HG03342 (cell line): ENCODE measurements at regions not wholly inside any gene's neighbourhood (a gene's known extent, or its start where the extent isn't known, plus 50 kb on each side); places are given as distances from the start of the nearest gene placed in this dataset.
A peak's percentile ranks its signal among the peaks of the same experiment; 100 is the strongest.
"Not testable (repeated sequence)": the region's sequence is repeated elsewhere in the genome, so short reads cannot be mapped to it uniquely, and the experiment has no call there.

ENCODE experiments used
- ATAC-seq: cut with Tn5 transposase; IDR thresholded peaks from one replicate; pipeline ENCODE4 v1.9.1; 2021; ENCODE audit warnings: mild to moderate bottlenecking, moderate library complexity; ENCODE audit not compliant: unreplicated experiment

- no peak for ATAC-seq
These were observed 109.0 kb upstream of the IL12A start for GRCh38 chr3:159879598-159879997.

GRCh38 chr3:159881208-159881607, 107.4 kb upstream of the IL12A start:
- ATAC-seq = no peak

- ATAC-seq = no peak
These were observed 106.8 kb upstream of the IL12A start for GRCh38 chr3:159881828-159882309.

- no peak for ATAC-seq
These were observed 106.3 kb upstream of the IL12A start for GRCh38 chr3:159882367-159882766.

DNA sequence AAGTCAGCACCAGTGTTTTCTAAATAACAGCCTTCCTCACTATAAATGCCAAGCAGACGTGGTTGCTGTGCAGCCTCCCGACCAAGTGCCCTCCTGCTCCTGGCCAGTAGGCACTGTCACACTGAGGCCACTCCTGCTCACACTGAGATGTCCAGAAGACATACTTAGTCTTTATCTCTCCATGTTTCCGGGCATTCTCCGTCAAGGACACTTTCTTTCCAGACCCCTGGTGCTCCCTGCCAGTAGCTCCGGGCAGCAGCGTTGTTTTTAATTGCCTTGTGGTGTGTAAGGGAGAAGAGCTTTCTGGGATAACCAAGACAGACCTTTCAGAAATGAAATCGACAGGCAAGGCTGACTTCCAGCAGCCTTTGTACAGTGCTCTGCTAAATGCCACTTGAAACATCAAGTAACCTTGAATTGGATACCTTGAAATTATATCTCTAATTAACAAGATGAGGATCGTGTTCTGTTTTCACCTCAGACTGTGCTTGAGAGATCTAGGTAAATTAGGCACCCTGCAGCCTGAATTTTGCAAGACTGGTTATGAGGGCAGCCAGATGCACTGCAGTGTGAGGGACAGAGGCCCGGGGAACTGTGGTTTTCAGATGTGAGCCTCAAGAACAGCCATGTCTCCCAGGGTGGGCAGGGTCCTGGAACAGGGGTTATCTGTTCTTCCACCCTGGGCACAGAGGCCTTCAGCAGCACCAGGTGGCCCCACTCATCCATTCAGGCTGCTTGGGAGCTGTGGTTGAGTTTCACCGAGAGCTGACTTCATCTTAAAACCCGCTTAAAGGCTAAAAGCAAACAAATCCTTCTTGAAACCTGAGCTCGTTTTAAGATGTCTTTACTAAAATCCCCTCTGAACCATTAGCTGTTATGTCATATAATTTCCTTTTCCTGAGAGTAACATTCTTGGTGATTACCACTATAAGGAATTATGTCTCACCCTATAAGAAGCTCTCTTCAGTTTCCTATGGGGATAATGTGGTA, 105.5 kb upstream of the IL12A start:
- ATAC-seq = no peak

GRCh38 chr3:159884661-159885402, 103.8 kb upstream of the IL12A start:
- no peak for ATAC-seq

DNA sequence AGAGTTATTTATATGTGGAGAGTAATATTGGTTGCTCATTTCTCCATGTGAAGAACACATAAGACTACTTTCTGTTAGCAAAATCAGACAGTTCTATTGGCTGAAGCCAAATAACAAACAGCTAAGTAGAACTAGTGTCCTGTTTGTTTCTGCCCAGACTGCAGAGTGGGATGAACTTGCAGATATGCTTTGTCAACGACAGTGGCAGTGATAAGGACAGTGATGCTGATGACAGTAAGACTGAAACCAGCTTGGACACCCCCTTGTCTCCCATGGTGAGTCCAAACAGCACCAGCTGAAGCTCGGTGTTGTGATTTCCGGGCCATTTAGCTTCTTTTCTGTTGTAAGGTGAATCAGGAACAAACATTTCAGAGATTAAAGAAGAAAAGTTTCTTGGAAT, 102.6 kb upstream of the IL12A start:
- ATAC-seq = peak; percentile 79

DNA sequence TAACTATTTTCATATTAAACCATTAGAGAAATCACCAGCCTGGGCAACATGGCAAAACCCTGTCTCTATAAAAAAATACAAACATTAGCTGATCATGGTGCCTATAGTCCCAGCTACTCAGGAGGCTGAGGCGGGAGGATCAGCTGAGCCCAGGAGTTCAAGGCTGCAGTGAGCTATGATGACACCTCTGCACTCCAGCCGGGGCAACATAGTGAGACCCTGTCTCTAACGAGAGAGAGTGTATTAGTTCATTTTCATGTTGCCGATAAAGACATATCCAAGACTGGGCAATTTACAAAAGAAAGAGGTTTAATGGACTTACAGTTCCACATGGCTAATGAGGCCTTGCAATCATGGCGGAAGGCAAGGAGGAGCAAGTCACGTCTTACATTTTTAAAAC, 102.1 kb upstream of the IL12A start:
- not testable (repeated sequence) for ATAC-seq

DNA sequence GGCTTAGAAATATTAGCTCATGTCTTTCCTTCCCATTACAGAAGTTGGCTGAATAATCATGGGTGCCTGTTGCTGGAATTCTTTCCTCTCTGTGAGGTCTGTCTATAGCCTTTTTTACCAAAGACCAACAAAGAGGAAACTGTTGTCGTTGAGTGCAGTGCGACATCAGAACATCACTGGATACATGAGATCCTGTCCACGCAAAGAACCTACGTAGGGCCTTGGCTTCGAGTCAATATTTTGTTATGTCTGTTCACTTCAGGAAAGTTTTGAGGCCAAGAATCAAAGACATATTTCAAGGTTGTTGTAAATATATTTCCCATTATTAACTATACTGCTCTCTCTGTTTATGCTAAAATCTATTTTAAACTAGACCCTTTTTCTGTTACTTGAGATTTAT, 101.5 kb upstream of the IL12A start:
- no peak for ATAC-seq

GRCh38 chr3:159887911-159888310, 100.7 kb upstream of the IL12A start:
- ATAC-seq = no peak

DNA sequence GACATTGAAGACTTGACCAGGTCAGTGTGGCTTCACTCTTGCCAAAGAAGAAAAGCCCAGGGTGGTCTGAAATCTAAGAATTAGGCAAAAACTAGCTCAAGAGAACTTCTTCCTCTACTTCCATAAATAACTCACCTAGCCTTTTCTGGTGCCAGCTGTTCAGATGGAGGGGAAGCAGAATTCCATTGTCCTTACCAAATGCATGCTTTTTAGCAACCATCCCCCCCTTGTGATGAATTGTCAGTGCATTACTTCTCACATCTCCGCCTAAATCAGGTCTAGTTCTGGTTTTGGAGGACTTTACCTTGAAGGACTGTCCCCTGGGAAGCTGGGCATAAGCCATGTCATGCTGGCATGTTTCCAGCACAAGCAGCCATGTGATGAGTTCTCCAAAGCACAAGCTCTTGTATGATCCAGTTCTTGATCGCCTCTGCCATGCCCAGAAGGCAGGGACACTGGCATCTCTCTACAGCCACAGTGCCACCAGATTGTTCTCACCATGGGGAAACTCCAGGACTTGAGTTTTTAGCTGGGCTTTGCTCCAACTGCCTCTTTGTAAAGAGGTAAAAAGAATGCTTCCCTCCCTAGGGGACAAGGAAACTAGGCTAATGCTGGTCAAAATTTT, 96.4 kb upstream of the IL12A start:
- ATAC-seq = no peak

DNA sequence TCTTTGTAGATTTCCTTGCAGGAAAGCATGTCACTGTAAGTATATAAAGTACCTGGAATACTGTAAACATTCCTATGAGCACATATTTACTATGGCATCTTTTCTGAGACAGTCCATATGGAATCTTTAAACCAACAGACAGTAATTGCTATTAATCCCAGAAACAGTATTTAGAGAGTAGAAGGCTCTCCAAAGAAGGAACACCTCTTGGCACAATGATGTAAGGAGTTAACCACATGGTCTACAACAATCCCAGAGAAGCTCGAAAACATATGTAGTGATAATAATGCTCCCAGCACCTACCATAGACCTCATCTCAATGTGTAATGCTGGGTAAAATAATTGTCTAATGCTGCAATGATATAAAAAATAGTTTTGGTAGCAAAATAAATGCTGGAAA, 95.8 kb upstream of the IL12A start:
- no peak for ATAC-seq

DNA sequence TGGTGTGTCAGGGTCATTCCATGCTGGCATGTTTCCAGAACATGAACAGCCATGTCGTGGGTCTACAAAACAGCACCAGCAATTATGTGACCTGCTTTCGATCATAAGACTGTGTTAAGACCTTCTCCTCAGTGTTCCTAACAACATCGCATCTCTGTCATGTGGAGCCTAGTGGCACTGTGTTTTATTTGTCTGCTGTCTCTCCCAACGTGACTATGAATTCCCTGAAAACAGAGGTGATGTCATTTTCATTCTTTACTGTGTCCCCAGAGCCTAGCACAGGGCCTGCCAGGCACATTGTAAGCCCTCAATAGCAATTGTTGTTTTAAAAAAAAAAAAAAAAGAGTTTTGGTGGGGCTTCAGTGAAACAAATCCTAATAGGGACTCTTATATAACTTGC, 94.2 kb upstream of the IL12A start:
- no peak for ATAC-seq

DNA sequence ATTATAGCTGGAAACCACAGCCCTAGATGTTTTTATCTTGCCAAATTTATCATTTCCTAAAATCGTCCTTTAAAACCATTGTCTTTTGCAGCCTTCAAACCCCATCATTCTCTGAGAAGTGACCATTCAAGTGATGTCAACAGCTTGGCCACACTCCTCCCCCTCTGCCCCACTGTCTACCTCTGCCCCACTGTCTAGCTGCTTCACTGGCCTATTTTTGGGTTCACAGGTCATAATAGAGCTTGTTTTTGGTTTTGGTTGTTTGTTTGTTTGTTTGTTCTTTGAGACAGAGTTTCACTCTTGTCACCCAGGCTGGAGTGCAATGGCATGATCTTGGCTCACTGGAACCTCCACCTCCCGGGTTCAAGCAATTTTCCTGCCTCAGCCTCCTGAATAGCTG, 93.2 kb upstream of the IL12A start:
- peak; percentile 58 for ATAC-seq

GRCh38 chr3:159896543-159896942, 92.1 kb upstream of the IL12A start:
- ATAC-seq = no peak

DNA sequence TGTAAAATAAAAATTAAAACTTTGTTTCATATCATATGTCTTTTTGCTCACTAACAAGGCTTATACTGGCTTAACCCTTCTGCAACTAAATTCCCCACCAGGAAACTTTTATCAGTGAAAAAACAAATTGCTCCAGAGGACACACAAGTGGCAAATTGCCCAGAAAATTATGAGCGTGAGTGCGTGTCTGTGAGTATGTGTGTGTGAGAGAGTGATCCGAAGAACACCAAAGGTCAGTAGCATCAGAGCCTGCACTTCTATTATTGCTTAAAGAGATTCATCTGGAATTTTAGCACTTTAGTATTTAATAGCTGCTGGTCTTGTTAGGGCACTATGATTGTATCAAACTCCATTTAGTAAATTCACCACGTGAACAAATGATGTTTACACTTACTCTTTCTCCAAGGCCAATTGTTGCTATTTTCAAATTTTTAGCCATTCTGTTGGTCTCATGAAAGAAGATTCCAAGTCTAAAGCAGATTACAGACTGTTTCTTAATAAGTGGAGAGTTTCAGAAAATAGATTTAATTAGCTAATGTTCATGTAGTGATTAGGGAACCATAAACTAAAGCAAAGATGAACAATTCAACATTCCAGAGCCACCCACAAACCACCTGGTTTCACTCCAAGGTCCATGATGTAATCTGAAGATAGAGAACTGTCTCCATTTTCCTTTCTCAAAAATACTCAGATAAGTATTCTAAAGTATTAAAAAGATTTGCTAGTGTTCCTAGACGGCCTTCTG, 91.1 kb upstream of the IL12A start:
- ATAC-seq = no peak

GRCh38 chr3:159898147-159898546, 90.5 kb upstream of the IL12A start:
- ATAC-seq = no peak

- no peak for ATAC-seq
These were observed 89.5 kb upstream of the IL12A start for GRCh38 chr3:159899166-159899565.

GRCh38 chr3:159902546-159903314, 85.9 kb upstream of the IL12A start:
- ATAC-seq = peak; percentile 71

GRCh38 chr3:159904455-159904854, 84.2 kb upstream of the IL12A start:
- ATAC-seq = peak; percentile 38
